Heart right ventricle (tissue), 16 donors: ENCODE measurements at regions not wholly inside any gene's neighbourhood (a gene's known extent, or its start where the extent isn't known, plus 50 kb on each side); places are given as distances from the start of the nearest gene placed in this dataset.
"Not testable (repeated sequence)": the region's sequence is repeated elsewhere in the genome, so short reads cannot be mapped to it uniquely, and the experiment has no call there.

Source experiments
- ATAC-seq, 8 donors: fragments of 200-7000 bp; cut with Tn5 transposase; one replicate each; pipeline ENCODE4 v1.9.1; 2020; ENCODE audit warnings: mild to moderate bottlenecking in 8 of 8, moderate library complexity in 8 of 8, moderate number of reproducible peaks in 1 of 8
- DNase-seq, 2 donors: peaks; one replicate each; pipeline ENCODE4 v3.0.0-alpha.2; 2020
- H3K27ac ChIP-seq, 10 donors: fragments of 200-600 bp; sonication (generic) in 2 of 10; one replicate each; pipeline versions ENCODE4 v1.5.0 to v1.8.0; 2020 to 2022; ENCODE audit warnings: mild to moderate bottlenecking in 3 of 10
- H3K27me3 ChIP-seq, 7 donors: fragments of 200-600 bp; one replicate each; pipeline ENCODE4 v1.8.0; 2021 to 2022; ENCODE audit warnings: mild to moderate bottlenecking in 2 of 7
- H3K36me3 ChIP-seq, 9 donors: fragments of 200-600 bp; sonication (generic) in 1 of 9; one replicate each; pipeline versions ENCODE4 v1.5.0 to v1.8.0; 2020 to 2022; ENCODE audit warnings: mild to moderate bottlenecking in 2 of 9
- H3K4me1 ChIP-seq, 9 donors: fragments of 200-600 bp; sonication (generic) in 1 of 9; one replicate each; pipeline versions ENCODE4 v1.5.0 to v1.8.0; 2020 to 2022; ENCODE audit warnings: mild to moderate bottlenecking in 4 of 9
- H3K4me3 ChIP-seq, 10 donors: fragments of 200-600 bp; sonication (generic) in 2 of 10; one replicate each; pipeline versions ENCODE4 v1.5.0 to v1.8.0; 2020 to 2022; ENCODE audit warnings: mild to moderate bottlenecking in 7 of 10, moderate library complexity in 2 of 10
- H3K9me3 ChIP-seq, 11 donors: fragments of 200-600 bp in 10 of 11; sonication (generic) in 2 of 11; one replicate each; pipeline versions ENCODE4 v1.5.0 to v1.8.0; 2013 to 2022; ENCODE audit warnings: mild to moderate bottlenecking in 2 of 11, control low read depth in 1 of 11, moderate library complexity in 1 of 11
- WGBS, 2 donors: extraction: QIAGEN DNeasy Blood & Tissue Kit; methylation state at CpG; one replicate each; pipeline ENCODE4 v1.1.7; 2013; ENCODE audit warnings: inconsistent platforms in 1 of 2; 5-methylcytosine and 5-hydroxymethylcytosine counted together
- intact Hi-C, 10 donors: fragments of 100-400 bp; cut with DNase I; formaldehyde crosslinking; loops; one replicate each; pipeline versions ENCODE4 v1.11.1 to v1.14.2; 2022
- TF ChIP-seq, protein P1 (sequence below), 9 donors: fragments of 200-600 bp; sonication (generic) in 2 of 9; IDR thresholded peaks; one replicate each; pipeline versions ENCODE4 v1.5.0 to v1.8.0; 2021 to 2022; ENCODE audit warnings: antibody characterized with exemption in 9 of 9, mild to moderate bottlenecking in 5 of 9, moderate library complexity in 1 of 9
- donor health status: Arrhythmogenic right ventricular cardiomyopathy.
- donor health status: ischemic (EF 13 %, LVEDD 7.1; RV severe dilation, severe dysfunction).
- donor health status: healthy with polysubstance abuse.
- donor health status: DM: no; HTN: yes; CAD: no.
- donor health status: DM: no; HTN: no; CAD: no.
- donor health status: ischemic (EF 25% LVEDD 6.9; RV normal size, moderate dysfunction).
- donor health status: ischemic (EF 25% LVEDD 5.7; RV mildly dilated, moderate dysfunction).
- donor health status: healthy.
- donor health status: DM: yes; HTN: yes; CAD: no.
- donor health status: Ischemic cardiomyopathy.
- donor health status: ischemic (EF 35%, LVEDD 5.7; RV mildly dilated, moderate dysfunction).
- donor health status: nonischemic (EF 11% LVEDD 7.7; RV severe dilation, severe dysfunction).
- donor health status: DM: yes; HTN: yes; CAD: no.
- donor health status: PGD.
- donor health status: ischemic (EF 29% LVEDD 5.4; RV normal size, mild dysfunction).
- donor health status: nonischemic (EF 23%, LVEDD 6.1; RV moderate dilation, normal function).

DNA sequence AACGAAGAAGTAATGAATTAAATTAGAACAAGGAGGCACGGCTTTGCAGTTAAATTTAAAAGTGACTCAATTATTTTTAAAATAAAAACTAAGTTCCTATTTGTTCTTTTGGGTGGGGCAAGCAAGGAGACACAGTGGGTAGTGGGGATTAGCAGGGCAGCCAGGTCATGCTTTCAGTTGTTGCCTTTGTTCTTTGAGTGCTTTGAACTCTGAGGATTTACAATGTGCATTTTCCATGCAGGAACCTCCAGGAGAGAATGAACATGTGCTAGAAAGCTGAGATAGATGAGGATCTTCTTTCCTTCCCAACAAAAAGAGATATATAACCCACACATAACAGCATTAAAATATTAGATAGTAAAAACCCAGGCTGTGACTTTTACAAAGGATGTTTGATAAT lies 420.4 kb upstream of the CTSO start:
- 74 to 77% methylated on average over 2 of the region's 2 CpGs for WGBS, 2 donors
- TF ChIP-seq, protein P1, sequence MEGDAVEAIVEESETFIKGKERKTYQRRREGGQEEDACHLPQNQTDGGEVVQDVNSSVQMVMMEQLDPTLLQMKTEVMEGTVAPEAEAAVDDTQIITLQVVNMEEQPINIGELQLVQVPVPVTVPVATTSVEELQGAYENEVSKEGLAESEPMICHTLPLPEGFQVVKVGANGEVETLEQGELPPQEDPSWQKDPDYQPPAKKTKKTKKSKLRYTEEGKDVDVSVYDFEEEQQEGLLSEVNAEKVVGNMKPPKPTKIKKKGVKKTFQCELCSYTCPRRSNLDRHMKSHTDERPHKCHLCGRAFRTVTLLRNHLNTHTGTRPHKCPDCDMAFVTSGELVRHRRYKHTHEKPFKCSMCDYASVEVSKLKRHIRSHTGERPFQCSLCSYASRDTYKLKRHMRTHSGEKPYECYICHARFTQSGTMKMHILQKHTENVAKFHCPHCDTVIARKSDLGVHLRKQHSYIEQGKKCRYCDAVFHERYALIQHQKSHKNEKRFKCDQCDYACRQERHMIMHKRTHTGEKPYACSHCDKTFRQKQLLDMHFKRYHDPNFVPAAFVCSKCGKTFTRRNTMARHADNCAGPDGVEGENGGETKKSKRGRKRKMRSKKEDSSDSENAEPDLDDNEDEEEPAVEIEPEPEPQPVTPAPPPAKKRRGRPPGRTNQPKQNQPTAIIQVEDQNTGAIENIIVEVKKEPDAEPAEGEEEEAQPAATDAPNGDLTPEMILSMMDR (IDR thresholded peaks at IDR 0.05): no peak

DNA sequence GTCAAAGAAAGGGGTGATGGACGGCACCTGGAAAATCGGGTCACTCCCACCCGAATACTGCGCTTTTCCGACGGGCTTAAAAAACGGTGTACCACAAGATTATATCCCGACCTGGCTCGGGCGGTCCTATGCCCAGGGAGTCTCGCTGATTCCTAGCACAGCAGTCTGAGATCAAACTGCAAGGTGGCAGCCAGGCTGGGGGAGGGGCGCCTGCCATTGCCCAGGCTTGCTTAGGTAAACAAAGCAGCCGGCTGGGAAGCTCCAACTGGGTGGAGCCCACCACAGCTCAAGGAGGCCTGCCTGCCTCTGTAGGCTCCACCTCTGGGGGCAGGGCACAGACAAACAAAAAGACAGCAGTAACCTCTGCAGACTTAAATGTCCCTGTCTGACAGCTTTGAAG lies 413.8 kb upstream of the CTSO start:
- H3K27ac ChIP-seq, intact Hi-C loops, ATAC-seq, H3K4me3 ChIP-seq, H3K36me3 ChIP-seq, H3K9me3 ChIP-seq, DNase-seq, H3K4me1 ChIP-seq, H3K27me3 ChIP-seq: not testable (repeated sequence)
- WGBS, 2 donors: 49 to 72% methylated on average over 10 to 13 of the region's 13 CpGs

More for the DNA sequence above, 420.4 kb upstream of the CTSO start:
- no peak for DNase-seq
- Histone ChIP-seq H3K27ac (no peak overlapping the region), H3K9me3 (no peaks in the 10 kb centered on the region), H3K4me1 (no peaks in the 10 kb centered on the region), H3K36me3 (no peaks in the 10 kb centered on the region), H3K4me3 (no peak overlapping the region), H3K27me3 (no peaks in the 10 kb centered on the region)
- intact Hi-C loops: no loop called here
- no peak for ATAC-seq

DNA sequence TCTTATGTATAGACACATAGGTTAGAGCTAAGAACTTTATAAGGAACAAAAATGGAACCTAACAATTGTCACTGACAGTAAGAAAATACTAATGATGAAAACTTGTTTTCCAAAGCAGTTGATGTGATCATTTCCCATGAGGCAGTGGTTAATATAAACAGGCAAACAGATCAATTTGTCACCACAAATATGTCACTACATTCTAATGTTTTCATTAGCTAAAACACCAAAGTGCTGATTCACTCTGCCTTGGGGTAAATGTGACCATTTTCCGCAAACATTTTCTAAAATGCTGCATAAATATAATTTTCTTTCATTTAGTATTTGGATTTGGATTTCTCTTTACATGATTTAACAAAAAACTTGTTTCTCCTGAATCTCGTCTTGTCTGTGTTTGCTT lies 408.9 kb upstream of the CTSO start:
- H3K27ac ChIP-seq: no peak overlapping the region
- no peak overlapping the region for H3K4me3 ChIP-seq
- H3K9me3 ChIP-seq: peaks cover 0 to 1% (median 0%) of the 10 kb centered on the region in 11 donors
- ATAC-seq (no peak), DNase-seq (no peak)
- 47 to 63% methylated on average over 2 of the region's 2 CpGs for WGBS, 2 donors
- TF ChIP-seq, protein P1 (IDR thresholded peaks at IDR 0.05): no peak
- no peaks in the 10 kb centered on the region for H3K4me1 ChIP-seq
- intact Hi-C loops: no loop called here
- no peaks in the 10 kb centered on the region for H3K27me3 ChIP-seq
- no peaks in the 10 kb centered on the region for H3K36me3 ChIP-seq

DNA sequence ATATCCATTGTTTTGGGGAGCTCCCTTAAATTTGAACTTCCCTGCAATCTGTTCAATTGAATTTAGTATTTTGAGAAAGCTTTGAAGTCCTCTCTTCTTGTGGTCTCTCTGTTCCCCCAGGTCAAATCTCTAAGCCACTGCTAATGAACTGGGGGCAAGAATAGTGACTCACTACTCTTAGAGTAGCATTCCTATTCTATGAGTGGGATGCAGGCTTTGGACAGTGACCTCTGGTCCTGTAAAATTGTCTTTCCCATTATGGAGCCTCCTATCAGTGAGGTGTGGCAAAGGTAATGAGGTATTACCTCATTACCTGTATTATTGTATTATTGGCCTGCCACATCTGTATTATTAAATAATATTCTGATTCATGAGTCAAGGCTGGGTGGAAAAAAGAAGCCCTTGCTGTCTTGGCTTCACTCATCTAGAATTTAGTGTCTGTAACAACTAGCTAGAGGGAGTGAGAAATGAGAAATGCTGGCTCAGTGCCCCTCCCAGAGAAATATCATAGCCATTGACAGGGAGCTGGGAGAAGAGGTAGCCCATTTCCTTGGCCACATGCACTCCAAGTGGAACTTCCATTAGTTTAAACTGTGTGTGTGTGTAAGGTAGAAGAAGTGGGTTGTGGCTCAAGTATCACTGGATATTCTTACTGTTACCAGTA lies 393.9 kb upstream of the CTSO start:
- Histone ChIP-seq H3K9me3 (no peaks in the 10 kb centered on the region), H3K27ac (no peak overlapping the region), H3K4me1 (no peaks in the 10 kb centered on the region), H3K4me3 (no peak overlapping the region), H3K36me3 (no peaks in the 10 kb centered on the region), H3K27me3 (no peaks in the 10 kb centered on the region)
- intact Hi-C loops: no loop called here
- no peak for DNase-seq
- ATAC-seq: no peak
- TF ChIP-seq, protein P1 (IDR thresholded peaks at IDR 0.05): no peak

DNA sequence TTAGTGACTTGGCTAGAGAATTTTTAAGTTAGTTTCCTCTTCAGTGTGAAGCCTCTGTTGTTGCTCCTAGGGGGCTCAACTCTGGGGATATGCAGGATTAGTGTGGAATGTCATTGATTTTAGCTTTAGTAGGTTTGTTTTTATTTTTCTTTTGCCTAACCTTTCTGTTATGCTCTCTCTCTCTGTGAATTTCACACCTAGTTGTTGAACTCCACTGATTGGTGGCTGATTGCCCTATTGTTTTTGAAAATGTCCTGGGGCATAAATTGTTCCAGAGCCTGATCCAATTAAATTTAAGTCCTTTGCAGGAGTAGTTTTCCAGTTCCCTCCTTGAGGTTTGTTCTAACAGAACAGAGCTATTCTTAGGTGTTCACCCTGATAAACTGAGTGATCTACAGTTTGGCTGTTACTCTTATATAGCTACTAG lies 393.3 kb upstream of the CTSO start:
- ATAC-seq (no peak), DNase-seq (no peak)
- intact Hi-C loops: no loop called here
- TF ChIP-seq, protein P1 (IDR thresholded peaks at IDR 0.05): no peak
- H3K4me3 ChIP-seq: no peak overlapping the region
- no peaks in the 10 kb centered on the region for H3K27me3 ChIP-seq
- H3K27ac ChIP-seq: no peak overlapping the region
- no peaks in the 10 kb centered on the region for H3K36me3 ChIP-seq
- no peaks in the 10 kb centered on the region for H3K4me1 ChIP-seq
- no peaks in the 10 kb centered on the region for H3K9me3 ChIP-seq
